IMR-90 (cell line): ENCODE measurements at regions not wholly inside any gene's neighbourhood (a gene's known extent, or its start where the extent isn't known, plus 50 kb on each side); places are given as distances from the start of the nearest gene placed in this dataset.

Experiments used
- ATAC-seq: fragments of 200-7000 bp; cut with Tn5 transposase; 2 replicates; pipeline ENCODE4 v1.9.1; 2020; ENCODE audit warnings: low read depth, mild to moderate bottlenecking, moderate library complexity
- BruUV-seq: library from RNA; stranded (reverse); fragments of 400-500 nt; replicated peaks from 2 replicates; lab custom pipeline; 2021; lab: Mats Ljungman, UMichigan
- CTCF ChIA-PET: fragments of 300-600 bp; formaldehyde crosslinking; extraction: SDS; loops from one replicate; lab custom pipeline; 2021; ENCODE audit warnings: antibody characterized with exemption; lab: Yijun Ruan, JAX
- POLR2A ChIA-PET: fragments of 300-600 bp; sonication (Branson Sonifier 250); formaldehyde crosslinking; loops from one replicate; lab custom pipeline; 2022; ENCODE audit warnings: antibody characterized with exemption; ENCODE audit not compliant: unreplicated experiment; lab: Charles Lee
- DNase-seq: peaks from one replicate; pipeline ENCODE4 v3.0.0; 2013
- H2AFZ ChIP-seq: replicated peaks from 2 replicates; pipeline ENCODE3; 2013; ENCODE audit warnings: low read length, mild to moderate bottlenecking; ENCODE audit not compliant: poor library complexity
- H2AK5ac ChIP-seq: 2 replicates; pipeline ENCODE4 v1.6.1; 2013; ENCODE audit warnings: low read depth, low read length, inconsistent platforms
- H2AK9ac ChIP-seq: replicated peaks from 2 replicates; pipeline ENCODE3; 2013; ENCODE audit warnings: mild to moderate bottlenecking, low read depth, low read length, moderate library complexity; ENCODE audit not compliant: poor library complexity
- H2BK120ac ChIP-seq: 2 replicates; pipeline ENCODE4 v1.6.1; 2013; ENCODE audit warnings: low read depth, low read length, inconsistent platforms
- H2BK15ac ChIP-seq: 3 replicates; pipeline ENCODE4 v1.6.1; 2013; ENCODE audit warnings: low read depth, low read length, inconsistent platforms
- H2BK20ac ChIP-seq: 2 replicates; pipeline ENCODE4 v1.6.1; 2013; ENCODE audit warnings: low read depth, mild to moderate bottlenecking, inconsistent platforms, low read length, moderate library complexity
- H2BK5ac ChIP-seq: 2 replicates; pipeline ENCODE4 v1.6.1; 2013; ENCODE audit warnings: mild to moderate bottlenecking, low read depth, low read length, inconsistent platforms; ENCODE audit not compliant: poor library complexity, severe bottlenecking
- H3K14ac ChIP-seq: replicated peaks from 2 replicates; pipeline ENCODE4 v1.6.1; 2013; ENCODE audit warnings: low read depth, low read length, inconsistent platforms
- H3K18ac ChIP-seq: 2 replicates; pipeline ENCODE4 v1.6.1; 2013; ENCODE audit warnings: low read depth, low read length, control low read depth
- H3K23ac ChIP-seq: 2 replicates; pipeline ENCODE4 v1.6.1; 2013; ENCODE audit warnings: low read depth, low read length, inconsistent platforms
- H3K27ac ChIP-seq: 2 replicates; pipeline ENCODE4 v1.5.1; 2013; ENCODE audit warnings: mild to moderate bottlenecking, control low read depth, low read length; ENCODE audit not compliant: insufficient read depth
- H3K27me3 ChIP-seq: 2 replicates; pipeline ENCODE4 v1.6.1; 2013; ENCODE audit warnings: low read length; ENCODE audit not compliant: control insufficient read depth, insufficient read depth
- H3K36me3 ChIP-seq: 2 replicates; pipeline ENCODE4 v1.6.1; 2013; ENCODE audit warnings: low read length, mixed read lengths; ENCODE audit not compliant: control insufficient read depth, insufficient read depth
- H3K4ac ChIP-seq: 2 replicates; pipeline ENCODE4 v1.6.1; 2013; ENCODE audit warnings: low read depth, low read length, inconsistent platforms
- H3K4me1 ChIP-seq: 2 replicates; pipeline ENCODE4 v1.6.1; 2013; ENCODE audit warnings: low read length, mixed read lengths; ENCODE audit not compliant: control insufficient read depth, insufficient read depth
- H3K4me2 ChIP-seq: 2 replicates; pipeline ENCODE4 v1.6.1; 2013; ENCODE audit warnings: low read depth, mild to moderate bottlenecking, control low read depth, low read length, moderate library complexity
- H3K4me3 ChIP-seq: 2 replicates; pipeline ENCODE4 v1.5.1; 2013; ENCODE audit warnings: low read depth, mild to moderate bottlenecking, control low read depth, low read length, moderate library complexity; ENCODE audit not compliant: insufficient read depth
- H3K56ac ChIP-seq: 2 replicates; pipeline ENCODE4 v1.6.1; 2013; ENCODE audit warnings: low read length, inconsistent platforms; ENCODE audit not compliant: insufficient read depth; ENCODE audit errors: extremely low read depth
- H3K79me1 ChIP-seq, 2 experiments: 2 replicates each; pipeline ENCODE4 v1.6.1; 2013; ENCODE audit warnings: low read length in 2 of 2, inconsistent platforms in 1 of 2, low read depth in 1 of 2
- H3K9ac ChIP-seq: 2 replicates; pipeline ENCODE4 v1.6.1; 2013; ENCODE audit warnings: low read depth, low read length, control low read depth
- H3K9me1 ChIP-seq: 2 replicates; pipeline ENCODE4 v1.6.1; 2013; ENCODE audit warnings: low read length, inconsistent platforms; ENCODE audit not compliant: insufficient read depth
- H3K9me3 ChIP-seq: 2 replicates; pipeline ENCODE4 v1.6.1; 2013; ENCODE audit warnings: low read length; ENCODE audit not compliant: control insufficient read depth, insufficient read depth
- H4K20me1 ChIP-seq: 2 replicates; pipeline ENCODE4 v1.6.1; 2013; ENCODE audit warnings: low read length, inconsistent platforms; ENCODE audit not compliant: insufficient read depth
- H4K5ac ChIP-seq: 2 replicates; pipeline ENCODE4 v1.6.1; 2013; ENCODE audit warnings: mild to moderate bottlenecking, low read depth, low read length, control low read depth
- H4K8ac ChIP-seq, 2 experiments: 2 replicates each; pipeline ENCODE4 v1.6.1; 2013; ENCODE audit warnings: low read depth in 2 of 2, low read length in 2 of 2, control low read depth in 1 of 2, inconsistent platforms in 1 of 2
- H4K91ac ChIP-seq: 2 replicates; pipeline ENCODE4 v1.6.1; 2013; ENCODE audit warnings: low read depth, low read length, inconsistent platforms; ENCODE audit not compliant: insufficient read depth
- FOS ChIP-seq: fragments of 150-350 bp; IDR thresholded peaks from 2 replicates; pipeline ENCODE4 v1.6.1; 2016; ENCODE audit warnings: low read depth, low read length
- RAD21 ChIP-seq: IDR thresholded peaks from 2 replicates; pipeline ENCODE4 v1.6.1; 2012; ENCODE audit warnings: low read length, improper control_type of control experiment
- WGBS, 2 experiments: methylation state at CpG; one replicate each; pipeline versions ENCODE4 v1.1.5 to v1.1.7; 2013; ENCODE audit warnings: missing lambda C conversion rate in 2 of 2; ENCODE audit not compliant: insufficient read length in 1 of 2; ENCODE audit errors: extremely low coverage in 2 of 2; 5-methylcytosine and 5-hydroxymethylcytosine counted together
- dilution Hi-C: fragments of 300-500 bp; cut with HindIII; formaldehyde crosslinking; loops from one replicate; pipeline ENCODE4 v1.14.3; 2018; ENCODE audit warnings: low sequenced_read_pairs; ENCODE audit not compliant: unreplicated experiment
- in situ Hi-C: fragments of 300-500 bp; cut with MboI; formaldehyde crosslinking; loops from 3 replicates; pipeline ENCODE4 v1.14.3; 2019; ENCODE audit warnings: low sequenced_read_pairs, inconsistent platforms, mixed read lengths
- intact Hi-C: fragments of 100-400 bp; cut with micrococcal nuclease; formaldehyde crosslinking; loops from 2 replicates; pipeline ENCODE4 v1.10.0; 2022

DNA sequence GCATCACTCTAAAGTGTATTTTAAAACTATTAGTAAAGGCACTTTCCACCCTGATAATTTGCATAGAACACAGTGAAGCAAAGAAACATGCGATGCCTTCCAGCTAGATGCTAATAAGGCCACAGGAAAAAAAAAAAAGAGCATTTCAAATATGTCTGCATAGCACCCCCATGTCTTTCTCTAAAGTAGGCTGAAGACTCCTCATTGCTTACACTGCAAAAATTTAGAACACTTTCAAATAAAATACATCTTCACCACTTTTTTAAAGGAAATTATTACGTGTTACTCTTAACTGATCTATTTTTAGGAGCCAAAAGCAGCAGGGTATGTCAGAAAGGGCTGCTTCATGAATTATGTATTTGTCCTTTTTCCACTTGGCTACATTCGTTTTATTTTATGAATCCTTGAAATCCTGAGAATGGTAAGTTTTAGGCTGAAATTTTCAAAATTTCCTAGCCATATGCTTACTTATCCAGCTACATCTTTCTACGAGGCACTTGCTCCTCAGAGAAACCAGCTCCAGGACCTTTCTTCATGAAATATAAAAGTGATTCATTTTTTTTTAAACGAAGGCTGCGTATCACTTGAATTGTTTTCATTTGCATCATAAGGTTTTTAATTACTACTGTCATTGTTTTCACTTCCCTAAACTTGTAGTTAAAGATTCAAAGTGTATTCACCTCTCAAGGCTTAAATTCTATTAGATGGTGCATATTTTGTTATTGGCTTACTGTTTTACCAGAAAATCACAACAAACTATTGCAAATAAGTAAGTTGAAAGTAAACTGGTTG lies 513.0 kb downstream of the PTPRC start:
- POLR2A ChIA-PET = interaction anchor here (0.6 kb wide), 1 partner anchor 11 kb away, joined by 12 read pairs; no protein-coding TSS in a partner anchor
- H2BK5ac ChIP-seq = no peak overlapping the region
- no peaks in the 10 kb centered on the region for H3K9me3 ChIP-seq
- CTCF ChIA-PET = interaction anchor here (0.6 kb wide), 1 partner anchor 562 kb away, joined by 3 read pairs; no protein-coding TSS in a partner anchor
- in situ Hi-C loops (no loop called here), intact Hi-C loops (no loop called here), dilution Hi-C loops (no loop called here)
- H3K4me2 ChIP-seq = no peak overlapping the region
- no peak overlapping the region for H3K18ac ChIP-seq
- H3K9ac ChIP-seq = no peak overlapping the region
- no peaks in the 10 kb centered on the region for H3K27me3 ChIP-seq
- no peak overlapping the region for H3K14ac ChIP-seq
- no peaks in the 10 kb centered on the region for H3K4me1 ChIP-seq
- ATAC-seq = no peak
- no peaks in the 10 kb centered on the region for H3K79me1 ChIP-seq
- no peak for DNase-seq
- no peak overlapping the region for H2AK5ac ChIP-seq
- H4K91ac ChIP-seq = no peak overlapping the region
- H2AFZ ChIP-seq = no peak overlapping the region
- H3K27ac ChIP-seq = no peak overlapping the region
- H2BK15ac ChIP-seq = no peak overlapping the region
- H4K20me1 ChIP-seq = no peaks in the 10 kb centered on the region
- H3K23ac ChIP-seq = no peak overlapping the region
- H3K56ac ChIP-seq = no peak overlapping the region
- no peak overlapping the region for H2BK20ac ChIP-seq
- H3K9me1 ChIP-seq = no peaks in the 10 kb centered on the region
- H2BK120ac ChIP-seq = no peak overlapping the region
- no peak overlapping the region for H3K4ac ChIP-seq
- H2AK9ac ChIP-seq = no peak overlapping the region
- no TSS peak for BruUV-seq
- no peak overlapping the region for H4K8ac ChIP-seq
- TF ChIP-seq FOS = no peak
- TF ChIP-seq RAD21 = no peak
- whole genome bisulfite sequencing, 2 experiments = no CpG with 5 or more reads among the region's 6 CpGs
- H3K4me3 ChIP-seq = no peak overlapping the region
- no peak overlapping the region for H4K5ac ChIP-seq
- H3K36me3 ChIP-seq = no peaks in the 10 kb centered on the region
